Spleen (tissue), 11 donors: ENCODE measurements at regions not wholly inside any gene's neighbourhood (a gene's known extent, or its start where the extent isn't known, plus 50 kb on each side); places are given as distances from the start of the nearest gene placed in this dataset.

Experiments
- DNase-seq: peaks from one replicate; pipeline ENCODE4 v3.0.0-alpha.2; 2020
- H3K27ac ChIP-seq, 8 donors: fragments of 200-600 bp; sonication (generic) in 7 of 8; 1 replicate in 4 of 8; 2 replicates in 4 of 8; pipeline versions ENCODE4 v1.5.0 to v1.8.0; 2016 to 2021; ENCODE audit warnings: inconsistent platforms in 4 of 8, mild to moderate bottlenecking in 4 of 8, moderate library complexity in 1 of 8
- H3K27me3 ChIP-seq, 7 donors: fragments of 200-600 bp; sonication (generic) in 6 of 7; replicated peaks in 1 of 7; 1 replicate in 4 of 7; 2 replicates in 3 of 7; pipeline versions ENCODE4 v1.5.0 to v1.8.0; 2016 to 2021; ENCODE audit warnings: inconsistent platforms in 3 of 7, mild to moderate bottlenecking in 1 of 7
- H3K36me3 ChIP-seq, 6 donors: fragments of 200-600 bp; sonication (generic) in 5 of 6; 1 replicate in 4 of 6; 2 replicates in 2 of 6; pipeline versions ENCODE4 v1.5.0 to v1.8.0; 2016 to 2021; ENCODE audit warnings: inconsistent platforms in 2 of 6
- H3K4me1 ChIP-seq, 6 donors: fragments of 200-600 bp; sonication (generic) in 5 of 6; 1 replicate in 3 of 6; 2 replicates in 3 of 6; pipeline versions ENCODE4 v1.5.0 to v1.8.0; 2016 to 2021; ENCODE audit warnings: inconsistent platforms in 3 of 6
- H3K4me3 ChIP-seq, 8 donors: fragments of 200-600 bp; sonication (generic) in 7 of 8; 1 replicate in 4 of 8; 2 replicates in 4 of 8; pipeline versions ENCODE4 v1.5.0 to v1.8.0; 2016 to 2021; ENCODE audit warnings: inconsistent platforms in 4 of 8, mild to moderate bottlenecking in 4 of 8, moderate library complexity in 2 of 8
- H3K9me3 ChIP-seq, 8 donors: fragments of 200-600 bp; sonication (generic) in 7 of 8; 1 replicate in 4 of 8; 2 replicates in 4 of 8; pipeline versions ENCODE4 v1.5.0 to v1.8.0; 2016 to 2021; ENCODE audit warnings: inconsistent platforms in 4 of 8
- CTCF ChIP-seq, 11 experiments: fragments of 200-600 bp in 7 of 11; fragments of 450-650 bp in 4 of 11; sonication (generic) in 4 of 11; IDR thresholded peaks in 8 of 11; conservative IDR thresholded peaks in 3 of 11; 1 replicate in 7 of 11; 2 replicates in 4 of 11; pipeline versions ENCODE4 v1.4.0 to v1.8.0; 2016 to 2021; ENCODE audit warnings: antibody characterized with exemption in 11 of 11, inconsistent platforms in 4 of 11, mild to moderate bottlenecking in 1 of 11
- POLR2A ChIP-seq, 3 donors: fragments of 450-650 bp; IDR thresholded peaks; one replicate each; pipeline ENCODE4 v1.5.1; 2017; ENCODE audit warnings: antibody characterized with exemption in 3 of 3, mild to moderate bottlenecking in 1 of 3
- POLR2AphosphoS5 ChIP-seq, 3 donors: sonication (generic); formaldehyde crosslinking; IDR thresholded peaks; one replicate each; pipeline ENCODE4 v1.5.1; 2017; ENCODE audit warnings: antibody characterized with exemption in 3 of 3
- WGBS, 5 donors: extraction: QIAGEN DNeasy Blood & Tissue Kit in 3 of 5; methylation state at CpG; one replicate each; pipeline versions ENCODE4 v1.1.5 to v1.1.7; 2013 to 2018; 5-methylcytosine and 5-hydroxymethylcytosine counted together
- intact Hi-C: fragments of 100-400 bp; cut with DNase I; formaldehyde crosslinking; loops from one replicate; pipeline ENCODE4 v1.15.0; 2023; ENCODE audit warnings: low total_unique reads
- donor health status: healthy with polysubstance abuse.
- donor health status: DM: no; HTN: no; CAD: no; lungs with moderate emphysema.
- donor health status: DM: no; HTN: no; CAD: no.
- donor health status: Bipolar disorder and iron deficiency.
- donor health status: healthy.
- donor health status: DM: no; HTN: no; CAD: no.
- donor health status: DM: yes; HTN: yes; CAD: no.

- TF ChIP-seq POLR2A (IDR thresholded peaks at IDR 0.05) (no peak), CTCF (IDR thresholded peaks at IDR 0.05 in 8 of 11, conservative IDR thresholded peaks at IDR 0.05 in 3 of 11) (no peak), POLR2AphosphoS5 (IDR thresholded peaks at IDR 0.05) (no peak)
- 89 to 94% (median 89%) methylated on average over 2 of the region's 2 CpGs for WGBS, 5 donors
- intact Hi-C loops = no loop called here
- H3K27ac ChIP-seq = no peak overlapping the region
- H3K27me3 ChIP-seq = no peaks in the 10 kb centered on the region
- H3K9me3 ChIP-seq = peaks cover 0 to 11% (median 8%) of the 10 kb centered on the region in 8 donors
- H3K4me3 ChIP-seq = no peak overlapping the region
- H3K4me1 ChIP-seq = no peaks in the 10 kb centered on the region
- no peak for DNase-seq
- H3K36me3 ChIP-seq = no peaks in the 10 kb centered on the region
These were observed 316.1 kb upstream of the PRDM1 start for GRCh38 chr6:105769987-105770386.

- H3K4me1 ChIP-seq = no peaks in the 10 kb centered on the region
- no peak overlapping the region for H3K27ac ChIP-seq
- TF ChIP-seq POLR2AphosphoS5 (IDR thresholded peaks at IDR 0.05) = no peak
- no peak for TF ChIP-seq CTCF (IDR thresholded peaks at IDR 0.05 in 8 of 11, conservative IDR thresholded peaks at IDR 0.05 in 3 of 11)
- TF ChIP-seq POLR2A (IDR thresholded peaks at IDR 0.05) = no peak
- no peaks in the 10 kb centered on the region for H3K36me3 ChIP-seq
- 93 to 98% (median 94%) methylated on average over 1 of the region's 1 CpG for whole genome bisulfite sequencing, 5 donors
- intact Hi-C loops = no loop called here
- H3K4me3 ChIP-seq = no peak overlapping the region
- no peaks in the 10 kb centered on the region for H3K27me3 ChIP-seq
- peaks cover 0 to 3% (median under 1%) of the 10 kb centered on the region in 8 donors for H3K9me3 ChIP-seq
- DNase-seq = no peak
These were observed 316.9 kb upstream of the PRDM1 start for GRCh38 chr6:105769197-105769596.

- H3K27ac ChIP-seq = no peak overlapping the region
- intact Hi-C loops = no loop called here
- no peak overlapping the region for H3K4me3 ChIP-seq
- H3K36me3 ChIP-seq = no peaks in the 10 kb centered on the region
- no peaks in the 10 kb centered on the region for H3K27me3 ChIP-seq
- TF ChIP-seq POLR2AphosphoS5 (IDR thresholded peaks at IDR 0.05) (no peak), POLR2A (IDR thresholded peaks at IDR 0.05) (no peak), CTCF (IDR thresholded peaks at IDR 0.05 in 8 of 11, conservative IDR thresholded peaks at IDR 0.05 in 3 of 11) (no peak)
- no peak for DNase-seq
- H3K4me1 ChIP-seq = no peaks in the 10 kb centered on the region
- H3K9me3 ChIP-seq = no peaks in the 10 kb centered on the region
- 61 to 85% (median 76%) methylated on average over 3 of the region's 3 CpGs for WGBS, 5 donors
These were observed 318.6 kb upstream of the PRDM1 start for GRCh38 chr6:105767541-105767940.

GRCh38 chr6:105765239-105765638, 320.9 kb upstream of the PRDM1 start:
- no peaks in the 10 kb centered on the region for H3K4me1 ChIP-seq
- H3K27ac ChIP-seq = no peak overlapping the region
- no peaks in the 10 kb centered on the region for H3K27me3 ChIP-seq
- H3K9me3 ChIP-seq = no peaks in the 10 kb centered on the region
- TF ChIP-seq POLR2A (IDR thresholded peaks at IDR 0.05) (no peak), POLR2AphosphoS5 (IDR thresholded peaks at IDR 0.05) (no peak), CTCF (IDR thresholded peaks at IDR 0.05 in 8 of 11, conservative IDR thresholded peaks at IDR 0.05 in 3 of 11) (no peak)
- H3K36me3 ChIP-seq = no peaks in the 10 kb centered on the region
- no peak overlapping the region for H3K4me3 ChIP-seq
- intact Hi-C loops = no loop called here
- no peak for DNase-seq
